Suprapubic skin (tissue), 4 donors: ENCODE measurements at regions not wholly inside any gene's neighbourhood (a gene's known extent, or its start where the extent isn't known, plus 50 kb on each side); places are given as distances from the start of the nearest gene placed in this dataset.

Experiments used
- DNase-seq, 2 donors: peaks; one replicate each; pipeline ENCODE4 v3.0.0-alpha.2; 2019; ENCODE audit warnings: low spot score in 2 of 2
- H3K27ac ChIP-seq: fragments of 200-600 bp; sonication (generic); one replicate; pipeline ENCODE4 v1.5.1; 2019
- H3K27me3 ChIP-seq: fragments of 200-600 bp; sonication (generic); one replicate; pipeline ENCODE4 v1.5.1; 2019
- H3K36me3 ChIP-seq: fragments of 200-600 bp; sonication (generic); one replicate; pipeline ENCODE4 v1.5.1; 2019
- H3K4me1 ChIP-seq: fragments of 200-600 bp; sonication (generic); one replicate; pipeline ENCODE4 v1.5.1; 2019
- H3K4me3 ChIP-seq: fragments of 200-600 bp; sonication (generic); one replicate; pipeline ENCODE4 v1.5.1; 2019; ENCODE audit warnings: mild to moderate bottlenecking
- H3K9me3 ChIP-seq: fragments of 200-600 bp; sonication (generic); one replicate; pipeline ENCODE4 v1.5.1; 2019
- CTCF ChIP-seq, 2 donors: fragments of 200-600 bp in 1 of 2; fragments of 450-650 bp in 1 of 2; sonication (generic) in 1 of 2; IDR thresholded peaks; one replicate each; pipeline ENCODE4 v1.5.1; 2016 to 2019; ENCODE audit warnings: antibody characterized with exemption in 2 of 2, mild to moderate bottlenecking in 1 of 2, moderate library complexity in 1 of 2
- EP300 ChIP-seq: sonication (generic); formaldehyde crosslinking; IDR thresholded peaks from one replicate; pipeline ENCODE4 v1.6.1; 2017; ENCODE audit warnings: antibody characterized with exemption
- POLR2A ChIP-seq, 2 donors: fragments of 450-650 bp; IDR thresholded peaks; one replicate each; pipeline ENCODE4 v1.6.1; 2017; ENCODE audit warnings: antibody characterized with exemption in 2 of 2, mild to moderate bottlenecking in 2 of 2, moderate library complexity in 2 of 2
- POLR2AphosphoS5 ChIP-seq, 3 donors: sonication (generic); formaldehyde crosslinking; IDR thresholded peaks; one replicate each; pipeline ENCODE4 v1.6.1; 2017; ENCODE audit warnings: antibody characterized with exemption in 3 of 3
- WGBS: methylation state at CpG from one replicate; pipeline ENCODE4 v1.1.5; 2018; 5-methylcytosine and 5-hydroxymethylcytosine counted together

GRCh38 chr5:87156631-87157030, 111.1 kb upstream of the RASA1 start:
- no peak for TF ChIP-seq POLR2A (IDR thresholded peaks at IDR 0.05)
- no peak for TF ChIP-seq POLR2AphosphoS5 (IDR thresholded peaks at IDR 0.05)
- TF ChIP-seq EP300: no peak
- no peak for TF ChIP-seq CTCF (IDR thresholded peaks at IDR 0.05)
- Histone ChIP-seq H3K4me3 (no peak overlapping the region), H3K36me3 (no peaks in the 10 kb centered on the region), H3K9me3 (no peaks in the 10 kb centered on the region), H3K27ac (no peak overlapping the region), H3K4me1 (no peaks in the 10 kb centered on the region), H3K27me3 (no peaks in the 10 kb centered on the region)
- no peak for DNase-seq
- WGBS: 43% methylated on average over 2 of the region's 2 CpGs

DNA sequence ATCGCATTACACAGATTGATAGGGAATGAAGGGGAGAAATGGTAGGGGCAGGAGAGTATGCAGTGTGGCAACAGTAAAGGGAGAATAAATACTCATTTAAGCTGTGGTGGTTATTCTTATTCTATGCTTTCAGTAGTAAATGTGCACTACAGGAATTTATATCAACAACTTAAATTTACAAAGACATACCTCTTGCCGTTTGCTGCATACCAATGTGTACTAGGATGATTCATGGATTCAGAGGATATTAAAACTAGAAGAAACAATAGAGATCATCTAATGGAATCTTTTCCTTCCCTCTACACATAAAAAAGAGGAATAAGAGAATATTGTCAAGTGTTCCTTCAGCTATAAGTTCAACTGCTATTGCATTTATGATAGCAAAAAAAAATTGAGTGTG, 103.3 kb upstream of the RASA1 start:
- Histone ChIP-seq H3K4me3 (no peak overlapping the region), H3K27ac (no peak overlapping the region), H3K9me3 (no peaks in the 10 kb centered on the region), H3K4me1 (no peaks in the 10 kb centered on the region), H3K36me3 (no peaks in the 10 kb centered on the region), H3K27me3 (no peaks in the 10 kb centered on the region)
- 64% methylated on average over 2 of the region's 2 CpGs for WGBS
- no peak for DNase-seq
- TF ChIP-seq POLR2A (IDR thresholded peaks at IDR 0.05): no peak
- TF ChIP-seq CTCF (IDR thresholded peaks at IDR 0.05): no peak
- no peak for TF ChIP-seq EP300
- no peak for TF ChIP-seq POLR2AphosphoS5 (IDR thresholded peaks at IDR 0.05)

DNA sequence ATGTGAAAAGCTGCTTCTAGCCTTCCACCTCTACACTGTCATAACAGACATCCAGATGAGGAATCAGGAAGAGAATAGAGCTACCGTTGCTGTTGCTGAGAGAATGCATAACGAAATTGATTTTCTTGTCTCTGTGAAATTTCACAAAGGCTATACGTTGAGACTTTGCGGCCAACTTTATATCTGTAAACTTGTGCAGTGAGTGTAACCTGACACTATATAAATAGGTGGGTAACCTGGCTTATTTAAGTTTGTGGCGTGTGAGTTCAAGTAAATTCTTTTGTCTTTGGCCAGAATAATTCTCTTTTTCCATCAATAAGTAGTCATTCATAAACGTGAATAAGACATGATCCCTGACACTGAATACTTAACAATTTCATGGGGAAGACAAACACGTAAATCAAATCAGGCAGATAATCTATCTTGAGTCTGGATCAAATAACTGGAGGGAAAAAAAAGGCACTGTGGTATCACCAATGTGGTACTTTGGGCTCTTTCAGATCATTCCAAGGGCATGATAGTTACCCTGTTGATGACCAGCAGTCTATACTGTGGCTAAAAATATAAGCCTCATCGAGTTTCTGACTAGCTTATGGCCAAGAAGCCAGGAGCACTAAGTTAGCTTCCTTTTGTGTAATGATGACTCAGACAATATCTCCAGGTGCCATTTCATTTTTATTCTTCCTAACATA, 98.2 kb upstream of the RASA1 start:
- Histone ChIP-seq H3K36me3 (no peaks in the 10 kb centered on the region), H3K27me3 (no peaks in the 10 kb centered on the region), H3K4me3 (no peak overlapping the region), H3K4me1 (no peaks in the 10 kb centered on the region), H3K9me3 (no peaks in the 10 kb centered on the region), H3K27ac (no peak overlapping the region)
- TF ChIP-seq POLR2A (IDR thresholded peaks at IDR 0.05) (no peak), CTCF (IDR thresholded peaks at IDR 0.05) (no peak), EP300 (no peak), POLR2AphosphoS5 (IDR thresholded peaks at IDR 0.05) (no peak)
- DNase-seq: no peak
- WGBS: 54% methylated on average over 8 of the region's 8 CpGs

- H3K36me3 ChIP-seq: no peaks in the 10 kb centered on the region
- H3K27me3 ChIP-seq: no peaks in the 10 kb centered on the region
- WGBS: 43% methylated on average over 3 of the region's 3 CpGs
- H3K4me1 ChIP-seq: no peaks in the 10 kb centered on the region
- DNase-seq: no peak
- no peak overlapping the region for H3K27ac ChIP-seq
- H3K9me3 ChIP-seq: no peaks in the 10 kb centered on the region
- TF ChIP-seq POLR2A (IDR thresholded peaks at IDR 0.05) (no peak), CTCF (IDR thresholded peaks at IDR 0.05) (no peak), POLR2AphosphoS5 (IDR thresholded peaks at IDR 0.05) (no peak), EP300 (no peak)
- no peak overlapping the region for H3K4me3 ChIP-seq
Measured at GRCh38 chr5:87170799-87171198, 96.9 kb upstream of the RASA1 start.

GRCh38 chr5:87182649-87183048, 85.0 kb upstream of the RASA1 start:
- no peak overlapping the region for H3K27ac ChIP-seq
- TF ChIP-seq POLR2A (IDR thresholded peaks at IDR 0.05) (no peak), CTCF (IDR thresholded peaks at IDR 0.05) (no peak), POLR2AphosphoS5 (IDR thresholded peaks at IDR 0.05) (no peak), EP300 (no peak)
- 34% methylated on average over 4 of the region's 4 CpGs for WGBS
- no peaks in the 10 kb centered on the region for H3K9me3 ChIP-seq
- no peaks in the 10 kb centered on the region for H3K27me3 ChIP-seq
- no peak overlapping the region for H3K4me3 ChIP-seq
- H3K4me1 ChIP-seq: no peaks in the 10 kb centered on the region
- no peaks in the 10 kb centered on the region for H3K36me3 ChIP-seq
- no peak for DNase-seq
